Uterus (tissue), 2 donors: ENCODE measurements at regions not wholly inside any gene's neighbourhood (a gene's known extent, or its start where the extent isn't known, plus 50 kb on each side); places are given as distances from the start of the nearest gene placed in this dataset.

Experiments
- CTCF ChIP-seq, 4 experiments: fragments of 200-600 bp in 2 of 4; fragments of 450-650 bp in 2 of 4; sonication (generic) in 2 of 4; IDR thresholded peaks; one replicate each; pipeline ENCODE4 v1.5.1; 2016 to 2019; ENCODE audit warnings: antibody characterized with exemption in 4 of 4, mild to moderate bottlenecking in 2 of 4, moderate library complexity in 1 of 4
- POLR2A ChIP-seq, 2 donors: fragments of 450-650 bp; IDR thresholded peaks; one replicate each; pipeline ENCODE4 v1.6.1; 2016; ENCODE audit warnings: antibody characterized with exemption in 2 of 2, mild to moderate bottlenecking in 1 of 2, moderate library complexity in 1 of 2

DNA sequence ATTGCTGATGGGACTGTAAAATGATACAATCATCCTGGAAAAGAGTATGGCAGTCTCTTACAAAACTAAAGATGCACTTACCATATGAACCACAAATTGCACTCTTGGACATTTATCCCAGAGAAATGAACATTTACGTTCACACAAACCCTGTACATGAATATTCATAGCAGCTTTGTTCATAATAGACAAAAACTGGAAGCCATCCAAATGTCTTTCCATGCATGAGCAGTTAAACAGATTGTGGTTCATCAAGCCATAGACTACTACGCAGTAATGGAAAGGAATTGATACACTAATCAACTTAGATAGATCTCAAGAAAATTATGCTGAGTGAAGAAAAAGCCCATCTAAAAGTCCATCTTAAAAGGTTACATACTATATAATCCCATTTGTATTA lies 156.1 kb upstream of the SLC39A10 start:
- TF ChIP-seq CTCF (IDR thresholded peaks at IDR 0.05) (no peak), POLR2A (IDR thresholded peaks at IDR 0.05) (no peak)
